Stomach (tissue), 4 donors: ENCODE measurements at regions not wholly inside any gene's neighbourhood (a gene's known extent, or its start where the extent isn't known, plus 50 kb on each side); places are given as distances from the start of the nearest gene placed in this dataset.

Experiments
- EP300 ChIP-seq: sonication (generic); formaldehyde crosslinking; IDR thresholded peaks from one replicate; pipeline ENCODE4 v1.6.1; 2017; ENCODE audit warnings: antibody characterized with exemption
- POLR2A ChIP-seq, 4 donors: fragments of 450-650 bp; IDR thresholded peaks; one replicate each; pipeline ENCODE4 v1.6.1; 2016; ENCODE audit warnings: antibody characterized with exemption in 4 of 4, control low read depth in 2 of 4, mild to moderate bottlenecking in 1 of 4, moderate library complexity in 1 of 4
- POLR2AphosphoS5 ChIP-seq, 3 donors: sonication (generic); formaldehyde crosslinking; IDR thresholded peaks; one replicate each; pipeline ENCODE4 v1.6.1; 2016; ENCODE audit warnings: antibody characterized with exemption in 3 of 3
- TF ChIP-seq, protein P1 (sequence below), 7 experiments: fragments of 450-650 bp in 4 of 7; fragments of 200-600 bp in 3 of 7; sonication (generic) in 3 of 7; IDR thresholded peaks; one replicate each; pipeline ENCODE4 v1.5.1; 2016 to 2019; ENCODE audit warnings: antibody characterized with exemption in 7 of 7, control low read depth in 2 of 7, mild to moderate bottlenecking in 1 of 7

DNA sequence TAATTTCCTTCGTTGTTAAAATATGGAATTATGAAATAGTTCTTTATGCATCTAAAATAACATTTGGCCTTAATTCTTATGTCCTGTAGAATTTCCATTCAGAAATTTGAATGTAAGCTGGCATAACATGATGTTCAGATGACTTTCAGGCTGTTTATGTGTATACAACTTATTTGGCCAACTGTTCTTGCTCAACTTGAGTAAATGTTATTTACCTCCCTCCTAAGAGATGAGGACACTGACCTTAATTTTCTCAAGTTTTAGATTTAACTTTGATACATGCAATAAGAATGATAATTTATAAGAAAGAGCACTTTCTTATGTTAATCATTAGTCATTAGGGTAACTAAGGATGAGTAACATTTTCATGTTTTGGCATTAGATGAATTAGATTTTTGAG, 365.4 kb downstream of the AEBP2 start:
- TF ChIP-seq POLR2AphosphoS5 (IDR thresholded peaks at IDR 0.05) (no peak), POLR2A (IDR thresholded peaks at IDR 0.05) (no peak), EP300 (no peak)
- TF ChIP-seq, protein P1, sequence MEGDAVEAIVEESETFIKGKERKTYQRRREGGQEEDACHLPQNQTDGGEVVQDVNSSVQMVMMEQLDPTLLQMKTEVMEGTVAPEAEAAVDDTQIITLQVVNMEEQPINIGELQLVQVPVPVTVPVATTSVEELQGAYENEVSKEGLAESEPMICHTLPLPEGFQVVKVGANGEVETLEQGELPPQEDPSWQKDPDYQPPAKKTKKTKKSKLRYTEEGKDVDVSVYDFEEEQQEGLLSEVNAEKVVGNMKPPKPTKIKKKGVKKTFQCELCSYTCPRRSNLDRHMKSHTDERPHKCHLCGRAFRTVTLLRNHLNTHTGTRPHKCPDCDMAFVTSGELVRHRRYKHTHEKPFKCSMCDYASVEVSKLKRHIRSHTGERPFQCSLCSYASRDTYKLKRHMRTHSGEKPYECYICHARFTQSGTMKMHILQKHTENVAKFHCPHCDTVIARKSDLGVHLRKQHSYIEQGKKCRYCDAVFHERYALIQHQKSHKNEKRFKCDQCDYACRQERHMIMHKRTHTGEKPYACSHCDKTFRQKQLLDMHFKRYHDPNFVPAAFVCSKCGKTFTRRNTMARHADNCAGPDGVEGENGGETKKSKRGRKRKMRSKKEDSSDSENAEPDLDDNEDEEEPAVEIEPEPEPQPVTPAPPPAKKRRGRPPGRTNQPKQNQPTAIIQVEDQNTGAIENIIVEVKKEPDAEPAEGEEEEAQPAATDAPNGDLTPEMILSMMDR (IDR thresholded peaks at IDR 0.05), result no peak
